Ishikawa (cell line): ENCODE measurements at regions not wholly inside any gene's neighbourhood (a gene's known extent, or its start where the extent isn't known, plus 50 kb on each side); places are given as distances from the start of the nearest gene placed in this dataset.

Experiments
- CEBPB ChIP-seq: IDR thresholded peaks from 2 replicates; pipeline ENCODE4 v1.6.1; 2012
- CREB1 ChIP-seq: IDR thresholded peaks from 2 replicates; pipeline ENCODE4 v1.6.1; 2012; ENCODE audit warnings: low read depth
- EGR1 ChIP-seq: IDR thresholded peaks from 2 replicates; pipeline ENCODE4 v1.6.1; 2012
- EP300 ChIP-seq: IDR thresholded peaks from 2 replicates; pipeline ENCODE4 v1.6.1; 2012; ENCODE audit warnings: borderline replicate concordance
- FOXM1 ChIP-seq: IDR thresholded peaks from 2 replicates; pipeline ENCODE4 v1.6.1; 2012; ENCODE audit warnings: low read depth, borderline replicate concordance
- MAX ChIP-seq: IDR thresholded peaks from 2 replicates; pipeline ENCODE4 v1.6.1; 2012
- NFIC ChIP-seq: IDR thresholded peaks from 2 replicates; pipeline ENCODE4 v1.6.1; 2012
- RAD21 ChIP-seq: IDR thresholded peaks from 2 replicates; pipeline ENCODE4 v1.6.1; 2012; ENCODE audit warnings: low read depth
- TAF1 ChIP-seq: IDR thresholded peaks from 2 replicates; pipeline ENCODE4 v1.6.1; 2012; ENCODE audit warnings: low read depth, mild to moderate bottlenecking
- TCF12 ChIP-seq: IDR thresholded peaks from 2 replicates; pipeline ENCODE4 v1.6.1; 2012; ENCODE audit warnings: low read depth
- TEAD4 ChIP-seq: IDR thresholded peaks from 2 replicates; pipeline ENCODE4 v1.6.1; 2012
- YY1 ChIP-seq: IDR thresholded peaks from 2 replicates; pipeline ENCODE4 v1.6.1; 2012; ENCODE audit warnings: low read depth
- ZBTB7A ChIP-seq: IDR thresholded peaks from 2 replicates; pipeline ENCODE4 v1.6.1; 2012; ENCODE audit warnings: low read depth
- TF ChIP-seq, protein P1 (sequence below): IDR thresholded peaks from 2 replicates; pipeline ENCODE4 v1.6.1; 2012
- TF ChIP-seq, protein P2 (sequence below): IDR thresholded peaks from 2 replicates; pipeline ENCODE4 v1.6.1; 2012; ENCODE audit warnings: low read depth, mild to moderate bottlenecking

- TF ChIP-seq EP300 = no peak
- no peak for TF ChIP-seq NFIC
- no peak for TF ChIP-seq YY1
- TF ChIP-seq, protein P1, sequence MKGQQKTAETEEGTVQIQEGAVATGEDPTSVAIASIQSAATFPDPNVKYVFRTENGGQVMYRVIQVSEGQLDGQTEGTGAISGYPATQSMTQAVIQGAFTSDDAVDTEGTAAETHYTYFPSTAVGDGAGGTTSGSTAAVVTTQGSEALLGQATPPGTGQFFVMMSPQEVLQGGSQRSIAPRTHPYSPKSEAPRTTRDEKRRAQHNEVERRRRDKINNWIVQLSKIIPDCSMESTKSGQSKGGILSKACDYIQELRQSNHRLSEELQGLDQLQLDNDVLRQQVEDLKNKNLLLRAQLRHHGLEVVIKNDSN = no peak
- TF ChIP-seq TAF1 = no peak
- no peak for TF ChIP-seq TCF12
- no peak for TF ChIP-seq CREB1
Measured at GRCh38 chr13:50152655-50153309, 137.5 kb downstream of the KCNRG start.

DNA sequence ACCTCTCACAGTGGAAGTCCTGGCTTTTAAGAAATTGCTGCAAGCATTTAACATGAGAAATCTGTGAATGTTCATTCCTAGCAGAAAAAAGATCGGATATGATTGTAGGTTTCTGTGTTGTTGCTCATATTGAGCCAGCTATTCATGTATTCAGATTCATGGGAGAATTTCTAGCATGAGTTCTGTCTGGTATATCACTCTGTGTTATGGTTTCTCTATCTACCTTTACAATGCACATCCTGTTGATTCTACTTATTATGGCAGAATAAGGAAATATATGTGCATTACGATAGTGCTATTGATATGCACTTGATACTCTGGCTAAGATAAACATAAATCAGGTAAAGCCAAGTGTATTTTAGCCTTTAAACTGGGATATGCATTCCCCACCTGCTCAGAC is 138.2 kb downstream of the KCNRG start:
- TF ChIP-seq CEBPB (no peak), CREB1 (no peak)

DNA sequence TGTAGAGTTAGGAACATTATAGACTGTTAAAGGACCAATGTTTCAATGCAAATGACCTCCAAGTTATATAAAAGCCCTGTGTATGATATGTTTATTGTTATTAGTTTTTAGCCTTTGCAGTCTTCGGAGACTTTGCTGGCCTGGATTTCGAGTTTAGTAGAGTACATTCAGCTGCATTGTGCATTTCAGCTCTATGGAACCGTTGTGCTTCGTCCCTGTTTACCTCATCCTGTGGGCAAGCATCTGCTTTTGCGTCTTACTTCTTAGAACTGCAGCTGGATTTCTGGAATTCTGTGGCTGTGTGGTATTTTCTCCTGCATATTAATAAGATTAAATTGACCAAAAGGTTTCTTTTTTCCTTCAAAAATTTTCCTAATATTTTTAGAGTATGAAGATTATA is 138.6 kb downstream of the KCNRG start:
- TF ChIP-seq, protein P2, sequence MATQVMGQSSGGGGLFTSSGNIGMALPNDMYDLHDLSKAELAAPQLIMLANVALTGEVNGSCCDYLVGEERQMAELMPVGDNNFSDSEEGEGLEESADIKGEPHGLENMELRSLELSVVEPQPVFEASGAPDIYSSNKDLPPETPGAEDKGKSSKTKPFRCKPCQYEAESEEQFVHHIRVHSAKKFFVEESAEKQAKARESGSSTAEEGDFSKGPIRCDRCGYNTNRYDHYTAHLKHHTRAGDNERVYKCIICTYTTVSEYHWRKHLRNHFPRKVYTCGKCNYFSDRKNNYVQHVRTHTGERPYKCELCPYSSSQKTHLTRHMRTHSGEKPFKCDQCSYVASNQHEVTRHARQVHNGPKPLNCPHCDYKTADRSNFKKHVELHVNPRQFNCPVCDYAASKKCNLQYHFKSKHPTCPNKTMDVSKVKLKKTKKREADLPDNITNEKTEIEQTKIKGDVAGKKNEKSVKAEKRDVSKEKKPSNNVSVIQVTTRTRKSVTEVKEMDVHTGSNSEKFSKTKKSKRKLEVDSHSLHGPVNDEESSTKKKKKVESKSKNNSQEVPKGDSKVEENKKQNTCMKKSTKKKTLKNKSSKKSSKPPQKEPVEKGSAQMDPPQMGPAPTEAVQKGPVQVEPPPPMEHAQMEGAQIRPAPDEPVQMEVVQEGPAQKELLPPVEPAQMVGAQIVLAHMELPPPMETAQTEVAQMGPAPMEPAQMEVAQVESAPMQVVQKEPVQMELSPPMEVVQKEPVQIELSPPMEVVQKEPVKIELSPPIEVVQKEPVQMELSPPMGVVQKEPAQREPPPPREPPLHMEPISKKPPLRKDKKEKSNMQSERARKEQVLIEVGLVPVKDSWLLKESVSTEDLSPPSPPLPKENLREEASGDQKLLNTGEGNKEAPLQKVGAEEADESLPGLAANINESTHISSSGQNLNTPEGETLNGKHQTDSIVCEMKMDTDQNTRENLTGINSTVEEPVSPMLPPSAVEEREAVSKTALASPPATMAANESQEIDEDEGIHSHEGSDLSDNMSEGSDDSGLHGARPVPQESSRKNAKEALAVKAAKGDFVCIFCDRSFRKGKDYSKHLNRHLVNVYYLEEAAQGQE = no peak
- TF ChIP-seq CEBPB (no peak), MAX (no peak), TCF12 (no peak), TEAD4 (no peak), ZBTB7A (no peak), FOXM1 (no peak), CREB1 (no peak)

DNA sequence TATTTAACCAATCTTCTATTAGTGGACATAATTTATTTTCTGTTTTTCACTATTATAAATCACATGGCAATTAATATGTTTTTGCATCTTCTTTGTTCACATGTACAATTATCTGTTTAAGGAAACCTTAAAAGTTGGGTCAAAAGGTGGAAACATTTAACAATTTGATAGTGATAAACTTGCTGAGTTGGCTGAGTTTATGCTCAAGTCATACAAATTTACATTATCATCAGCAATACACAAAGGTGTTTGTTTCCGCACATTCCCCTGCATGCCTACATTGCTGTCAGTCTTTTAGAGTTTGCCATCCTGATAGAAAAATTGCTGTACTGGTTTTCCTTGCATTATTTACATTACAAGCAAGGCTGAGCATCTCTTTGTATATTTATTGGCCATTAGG is 139.5 kb downstream of the KCNRG start:
- TF ChIP-seq CEBPB (no peak), TEAD4 (no peak), EGR1 (no peak)
- TF ChIP-seq, protein P1 = no peak

- TF ChIP-seq YY1 (no peak), NFIC (no peak), EGR1 (no peak)
Measured at GRCh38 chr13:50156140-50156539, 140.9 kb downstream of the KCNRG start.

GRCh38 chr13:50156561-50157127 is 141.4 kb downstream of the KCNRG start:
- TF ChIP-seq RAD21 (no peak), TCF12 (no peak), FOXM1 (no peak)

GRCh38 chr13:50158385-50159165 is 143.3 kb downstream of the KCNRG start:
- TF ChIP-seq TEAD4 = no peak
- no peak for TF ChIP-seq FOXM1
- TF ChIP-seq EGR1 = no peak
- no peak for TF ChIP-seq MAX
- TF ChIP-seq, protein P2 = no peak
- TF ChIP-seq, protein P1 = no peak
- no peak for TF ChIP-seq CEBPB
